ENCODE measurements at regions not wholly inside any gene's neighbourhood (a gene's known extent, or its start where the extent isn't known, plus 50 kb on each side); places are given as distances from the start of the nearest gene placed in this dataset.

DNA sequence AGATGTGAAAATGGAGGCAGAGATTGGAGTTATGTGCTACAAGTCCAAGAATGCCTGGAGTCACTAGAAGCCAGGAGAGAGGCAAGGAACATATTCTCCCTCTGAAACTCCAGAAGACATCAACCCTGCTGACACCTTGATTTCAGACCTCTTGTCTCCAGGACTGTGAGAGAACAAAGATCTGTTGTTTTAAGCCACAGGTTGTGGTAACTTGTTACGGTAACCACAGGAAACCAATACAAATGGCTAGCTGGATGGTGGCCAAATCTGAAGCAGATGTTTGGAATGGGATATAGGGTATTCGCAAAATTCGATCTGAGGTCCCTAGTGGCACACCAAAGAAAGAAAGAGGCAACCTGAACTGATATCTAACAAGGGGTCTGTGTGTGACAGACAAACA is 129.0 kb downstream of the HERPUD2 start:
- H3K27me3 ChIP-seq = no peaks in the 10 kb centered on the region
- intact Hi-C loops (cut with DNase I; ENCODE audit: low total_unique reads) = no loop called here
- ATAC-seq (no peak), DNase-seq (no peak)
- TF ChIP-seq, protein P1, sequence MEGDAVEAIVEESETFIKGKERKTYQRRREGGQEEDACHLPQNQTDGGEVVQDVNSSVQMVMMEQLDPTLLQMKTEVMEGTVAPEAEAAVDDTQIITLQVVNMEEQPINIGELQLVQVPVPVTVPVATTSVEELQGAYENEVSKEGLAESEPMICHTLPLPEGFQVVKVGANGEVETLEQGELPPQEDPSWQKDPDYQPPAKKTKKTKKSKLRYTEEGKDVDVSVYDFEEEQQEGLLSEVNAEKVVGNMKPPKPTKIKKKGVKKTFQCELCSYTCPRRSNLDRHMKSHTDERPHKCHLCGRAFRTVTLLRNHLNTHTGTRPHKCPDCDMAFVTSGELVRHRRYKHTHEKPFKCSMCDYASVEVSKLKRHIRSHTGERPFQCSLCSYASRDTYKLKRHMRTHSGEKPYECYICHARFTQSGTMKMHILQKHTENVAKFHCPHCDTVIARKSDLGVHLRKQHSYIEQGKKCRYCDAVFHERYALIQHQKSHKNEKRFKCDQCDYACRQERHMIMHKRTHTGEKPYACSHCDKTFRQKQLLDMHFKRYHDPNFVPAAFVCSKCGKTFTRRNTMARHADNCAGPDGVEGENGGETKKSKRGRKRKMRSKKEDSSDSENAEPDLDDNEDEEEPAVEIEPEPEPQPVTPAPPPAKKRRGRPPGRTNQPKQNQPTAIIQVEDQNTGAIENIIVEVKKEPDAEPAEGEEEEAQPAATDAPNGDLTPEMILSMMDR (IDR thresholded peaks at IDR 0.05 in 4 of 5, conservative IDR thresholded peaks at IDR 0.05 in 1 of 5) = no peak
- TF ChIP-seq POLR2A (IDR thresholded peaks at IDR 0.05) = no peak
- no peak overlapping the region for H3K4me3 ChIP-seq
- H3K9me3 ChIP-seq = no peaks in the 10 kb centered on the region
- H3K27ac ChIP-seq = no peak overlapping the region
- H3K4me1 ChIP-seq = no peaks in the 10 kb centered on the region
- in situ Hi-C loops (cut with MboI; ENCODE audit: low sequenced_read_pairs in 4 of 4) = no loop called here
- no peaks in the 10 kb centered on the region for H3K36me3 ChIP-seq

DNA sequence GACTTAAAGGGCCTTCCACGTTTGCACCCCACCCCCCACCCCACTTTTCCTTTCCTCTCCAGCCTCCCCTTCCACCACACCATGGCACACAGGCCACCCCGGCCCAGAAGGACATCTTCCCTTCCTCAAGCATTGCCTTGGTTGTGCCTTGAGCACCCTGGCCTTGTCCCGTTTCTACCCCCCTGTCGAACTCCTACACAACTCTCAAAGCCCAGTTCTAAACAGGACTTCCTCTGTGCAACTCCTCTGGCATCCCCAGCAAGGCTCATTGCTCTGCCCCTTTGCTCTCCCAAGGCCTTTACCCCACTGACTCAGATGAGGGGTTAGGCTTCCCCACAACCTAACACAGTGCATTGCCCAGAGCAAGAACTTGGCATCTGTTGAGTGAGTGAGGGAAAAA is 136.1 kb downstream of the HERPUD2 start:
- no peak for ATAC-seq

DNA sequence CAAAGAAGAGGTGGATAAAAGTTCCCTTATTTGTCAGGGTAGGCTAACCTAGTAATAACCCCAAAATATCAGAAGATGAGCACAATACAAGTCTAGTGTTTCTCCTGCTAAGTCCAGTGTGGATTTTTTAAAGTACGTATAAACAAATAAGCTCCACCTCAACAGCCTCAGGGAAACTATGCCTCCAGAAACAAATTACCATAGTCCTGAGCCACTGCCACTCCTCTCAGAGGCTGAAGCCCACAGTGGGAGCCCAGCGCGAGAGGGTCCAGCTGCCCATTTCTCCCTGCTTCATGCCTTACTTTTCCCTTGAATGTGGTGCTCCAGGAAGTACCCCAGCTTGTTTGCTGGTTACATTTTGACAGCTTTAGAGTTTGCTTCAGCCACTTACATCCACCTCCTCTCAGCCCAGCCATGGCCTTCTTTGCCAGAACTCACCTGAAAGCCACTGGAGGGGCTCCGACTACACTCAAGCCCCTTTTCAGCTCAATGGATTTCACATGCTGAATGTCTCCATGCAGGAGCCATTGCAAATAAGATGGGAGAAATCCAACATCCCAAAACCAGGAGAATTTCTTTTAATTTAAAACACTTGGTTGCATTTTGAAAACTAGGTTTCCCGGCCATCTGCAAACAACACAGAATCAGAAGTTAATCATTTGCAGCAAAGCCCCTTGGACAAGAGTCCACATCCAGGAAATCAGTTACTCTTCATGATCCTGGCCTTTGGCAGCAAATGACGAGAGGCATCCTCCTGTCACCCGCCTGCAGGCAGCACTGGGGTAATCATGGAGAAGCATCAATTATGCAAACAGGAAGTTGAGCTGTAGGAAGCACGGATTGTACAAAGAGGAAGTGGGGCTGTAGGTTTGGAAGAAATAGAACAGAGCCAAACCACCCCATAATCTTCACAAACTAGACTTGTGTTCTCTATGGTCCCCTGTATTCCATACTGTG is 138.1 kb downstream of the HERPUD2 start:
- no peaks in the 10 kb centered on the region for H3K4me1 ChIP-seq
- DNase-seq (no peak), ATAC-seq (no peak)
- no peak overlapping the region for H3K27ac ChIP-seq
- TF ChIP-seq, protein P1 (IDR thresholded peaks at IDR 0.05 in 4 of 5, conservative IDR thresholded peaks at IDR 0.05 in 1 of 5) = no peak
- TF ChIP-seq POLR2A (IDR thresholded peaks at IDR 0.05) = no peak
- no peaks in the 10 kb centered on the region for H3K9me3 ChIP-seq
- in situ Hi-C loops (cut with MboI; ENCODE audit: low sequenced_read_pairs in 4 of 4) = no loop called here
- no peaks in the 10 kb centered on the region for H3K27me3 ChIP-seq
- H3K4me3 ChIP-seq = no peak overlapping the region
- H3K36me3 ChIP-seq = no peaks in the 10 kb centered on the region
- intact Hi-C loops (cut with DNase I; ENCODE audit: low total_unique reads) = no loop called here

More for the DNA sequence above, 136.1 kb downstream of the HERPUD2 start:
- H3K4me1 ChIP-seq = no peaks in the 10 kb centered on the region
- no peaks in the 10 kb centered on the region for H3K36me3 ChIP-seq
- in situ Hi-C loops (cut with MboI; ENCODE audit: low sequenced_read_pairs in 4 of 4) (no loop called here), intact Hi-C loops (cut with DNase I; ENCODE audit: low total_unique reads) (no loop called here)
- no peaks in the 10 kb centered on the region for H3K27me3 ChIP-seq
- no peaks in the 10 kb centered on the region for H3K9me3 ChIP-seq
- DNase-seq = no peak
- H3K4me3 ChIP-seq = no peak overlapping the region
- no peak overlapping the region for H3K27ac ChIP-seq
- TF ChIP-seq, protein P1 (IDR thresholded peaks at IDR 0.05 in 4 of 5, conservative IDR thresholded peaks at IDR 0.05 in 1 of 5) = no peak
- TF ChIP-seq POLR2A (IDR thresholded peaks at IDR 0.05) = no peak

DNA sequence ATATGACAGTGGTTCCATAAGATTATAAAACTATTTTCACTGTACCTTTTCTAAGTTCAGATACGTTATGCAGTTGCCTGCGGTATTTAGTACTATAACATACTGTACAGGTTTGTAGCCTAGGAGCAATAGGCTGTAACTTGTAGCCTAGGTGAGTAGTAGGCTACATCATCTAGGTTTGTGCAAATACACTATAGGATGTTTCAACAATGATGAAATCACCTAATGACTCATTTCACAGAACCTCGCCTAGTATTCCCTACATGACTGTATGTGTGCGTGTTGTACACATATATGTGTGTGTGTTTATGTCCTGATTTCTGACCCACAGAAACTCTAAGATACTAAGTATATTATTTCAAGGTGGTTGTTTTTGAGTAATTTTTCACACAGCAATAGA is 139.0 kb downstream of the HERPUD2 start:
- intact Hi-C loops (cut with DNase I; ENCODE audit: low total_unique reads) (no loop called here), in situ Hi-C loops (cut with MboI; ENCODE audit: low sequenced_read_pairs in 4 of 4) (no loop called here)
- no peaks in the 10 kb centered on the region for H3K9me3 ChIP-seq
- H3K4me1 ChIP-seq = no peaks in the 10 kb centered on the region
- no peak for DNase-seq
- H3K27me3 ChIP-seq = no peaks in the 10 kb centered on the region
- no peak overlapping the region for H3K4me3 ChIP-seq
- H3K27ac ChIP-seq = no peak overlapping the region
- TF ChIP-seq, protein P1 (IDR thresholded peaks at IDR 0.05 in 4 of 5, conservative IDR thresholded peaks at IDR 0.05 in 1 of 5) = no peak
- no peak for TF ChIP-seq POLR2A (IDR thresholded peaks at IDR 0.05)
- no peak for ATAC-seq
- no peaks in the 10 kb centered on the region for H3K36me3 ChIP-seq

Measured in gastrocnemius medialis (tissue), 4 donors.